ENCODE measurements at regions not wholly inside any gene's neighbourhood (a gene's known extent, or its start where the extent isn't known, plus 50 kb on each side); places are given as distances from the start of the nearest gene placed in this dataset.

- ChIA-PET CTCF (no interaction called here), POLR2A (no interaction called here)
- H3K27ac Mint-ChIP-seq = no peak overlapping the region
- H3K4me3 Mint-ChIP-seq = no peak overlapping the region
- intact Hi-C loops (cut with micrococcal nuclease) = no loop called here
- no peaks in the 10 kb centered on the region for H3K9me3 Mint-ChIP-seq
- H3K36me3 Mint-ChIP-seq (ENCODE audit: low read depth) = no peaks in the 10 kb centered on the region
- no peak for TF ChIP-seq CTCF (IDR thresholded peaks at IDR 0.05)
- H3K27me3 Mint-ChIP-seq = peaks cover 11% of the 10 kb centered on the region
- DNase-seq (no peak), ATAC-seq (no peak)
- no peaks in the 10 kb centered on the region for H3K4me1 Mint-ChIP-seq (ENCODE audit: low read depth)
Measured at GRCh38 chr17:34765291-34765690, 185.9 kb downstream of the TMEM132E start.

GRCh38 chr17:34764716-34765115 lies 185.3 kb downstream of the TMEM132E start:
- POLR2A ChIA-PET = no interaction called here
- DNase-seq (no peak), ATAC-seq (no peak)
- Mint-ChIP-seq H3K27ac (no peak overlapping the region), H3K36me3 (ENCODE audit: low read depth) (no peaks in the 10 kb centered on the region), H3K4me1 (ENCODE audit: low read depth) (no peaks in the 10 kb centered on the region), H3K4me3 (no peak overlapping the region), H3K9me3 (no peaks in the 10 kb centered on the region), H3K27me3 (peaks cover 11% of the 10 kb centered on the region)
- CTCF ChIA-PET = no interaction called here
- intact Hi-C loops (cut with micrococcal nuclease) = no loop called here
- TF ChIP-seq CTCF (IDR thresholded peaks at IDR 0.05) = no peak

- Mint-ChIP-seq H3K36me3 (ENCODE audit: low read depth) (no peaks in the 10 kb centered on the region), H3K4me3 (no peak overlapping the region), H3K9me3 (no peaks in the 10 kb centered on the region), H3K27ac (no peak overlapping the region), H3K27me3 (peaks cover 11% of the 10 kb centered on the region), H3K4me1 (ENCODE audit: low read depth) (no peaks in the 10 kb centered on the region)
- ATAC-seq = no peak
- DNase-seq = no peak
- no peak for TF ChIP-seq CTCF (IDR thresholded peaks at IDR 0.05)
- ChIA-PET POLR2A (no interaction called here), CTCF (no interaction called here)
- intact Hi-C loops (cut with micrococcal nuclease) = no loop called here
Measured at GRCh38 chr17:34763728-34764665, 184.6 kb downstream of the TMEM132E start.

GRCh38 chr17:34762078-34762477 lies 182.7 kb downstream of the TMEM132E start:
- Mint-ChIP-seq H3K4me3 (no peak overlapping the region), H3K4me1 (ENCODE audit: low read depth) (no peaks in the 10 kb centered on the region), H3K27me3 (peaks cover 15% of the 10 kb centered on the region), H3K36me3 (ENCODE audit: low read depth) (no peaks in the 10 kb centered on the region), H3K27ac (no peak overlapping the region), H3K9me3 (no peaks in the 10 kb centered on the region)
- ATAC-seq (no peak), DNase-seq (no peak)
- ChIA-PET POLR2A (no interaction called here), CTCF (interaction anchor here (1.2 kb wide), 1 partner anchor 219 kb away, joined by 3 read pairs; no protein-coding TSS in a partner anchor)
- intact Hi-C loops (cut with micrococcal nuclease) = no loop called here
- no peak for TF ChIP-seq CTCF (IDR thresholded peaks at IDR 0.05)

- ChIA-PET CTCF (interaction anchor here (1.2 kb wide), 1 partner anchor 219 kb away, joined by 3 read pairs; no protein-coding TSS in a partner anchor), POLR2A (no interaction called here)
- H3K36me3 Mint-ChIP-seq (ENCODE audit: low read depth) = no peaks in the 10 kb centered on the region
- DNase-seq (no peak), ATAC-seq (no peak)
- H3K27me3 Mint-ChIP-seq = peaks cover 15% of the 10 kb centered on the region
- H3K27ac Mint-ChIP-seq = no peak overlapping the region
- intact Hi-C loops (cut with micrococcal nuclease) = no loop called here
- no peak overlapping the region for H3K4me3 Mint-ChIP-seq
- no peaks in the 10 kb centered on the region for H3K4me1 Mint-ChIP-seq (ENCODE audit: low read depth)
- no peak for TF ChIP-seq CTCF (IDR thresholded peaks at IDR 0.05)
- H3K9me3 Mint-ChIP-seq = no peaks in the 10 kb centered on the region
Measured at GRCh38 chr17:34761646-34762045, 182.3 kb downstream of the TMEM132E start.
